ENCODE measurements at regions not wholly inside any gene's neighbourhood (a gene's known extent, or its start where the extent isn't known, plus 50 kb on each side); places are given as distances from the start of the nearest gene placed in this dataset.
"Not testable (repeated sequence)": the region's sequence is repeated elsewhere in the genome, so short reads cannot be mapped to it uniquely, and the experiment has no call there.

DNA sequence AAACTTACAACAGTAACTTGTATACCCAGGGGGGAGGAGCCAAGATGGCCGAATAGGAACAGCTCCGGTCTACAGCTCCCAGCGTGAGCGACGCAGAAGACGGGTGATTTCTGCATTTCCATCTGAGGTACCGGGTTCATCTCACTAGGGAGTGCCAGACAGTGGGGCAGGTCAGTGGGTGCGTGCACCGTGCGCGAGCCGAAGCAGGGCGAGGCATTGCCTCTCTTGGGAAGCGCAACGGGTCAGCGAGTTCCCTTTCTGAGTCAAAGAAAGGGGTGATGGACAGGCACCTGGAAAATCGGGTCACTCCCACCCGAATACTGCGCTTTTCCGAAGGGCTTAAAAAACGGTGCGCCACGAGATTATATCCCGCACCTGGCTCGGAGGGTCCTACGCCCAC, 278.8 kb downstream of the FAM47B start:
- not testable (repeated sequence) for DNase-seq (ENCODE audit: low read depth)

DNA sequence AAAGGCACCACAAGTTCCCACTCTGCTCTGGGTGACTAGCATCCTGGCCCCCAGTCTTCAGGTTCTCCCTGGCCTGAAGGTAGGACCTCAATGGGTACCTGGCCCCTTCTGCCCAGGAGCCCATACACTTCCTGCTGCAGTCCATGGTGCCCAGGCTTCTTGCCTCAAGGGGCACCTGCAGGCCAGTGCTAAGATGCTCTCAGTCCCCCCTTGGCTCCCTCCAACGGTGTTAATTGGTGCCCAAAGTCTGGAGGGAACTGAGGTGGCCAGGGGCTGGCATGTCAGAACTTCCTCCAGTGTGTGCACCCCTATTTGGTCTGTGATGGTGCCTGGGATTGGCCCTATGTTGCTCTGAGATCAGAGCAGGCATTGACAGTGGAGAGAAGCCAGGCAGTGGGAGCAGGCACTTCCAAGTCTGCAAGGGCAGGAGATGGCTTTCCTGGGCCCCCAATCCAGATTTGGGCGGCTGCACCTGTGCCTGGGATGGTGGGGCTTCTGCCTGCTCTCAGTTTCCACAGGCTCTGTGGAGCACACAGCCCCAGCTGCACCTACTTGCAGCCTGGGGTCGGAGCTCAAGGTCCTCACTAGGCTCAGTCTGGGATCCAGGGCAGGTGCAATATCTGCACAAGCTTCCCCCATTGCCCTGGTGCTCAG, 301.6 kb downstream of the FAM47B start:
- DNase-seq (ENCODE audit: low read depth), result no peak

DNA sequence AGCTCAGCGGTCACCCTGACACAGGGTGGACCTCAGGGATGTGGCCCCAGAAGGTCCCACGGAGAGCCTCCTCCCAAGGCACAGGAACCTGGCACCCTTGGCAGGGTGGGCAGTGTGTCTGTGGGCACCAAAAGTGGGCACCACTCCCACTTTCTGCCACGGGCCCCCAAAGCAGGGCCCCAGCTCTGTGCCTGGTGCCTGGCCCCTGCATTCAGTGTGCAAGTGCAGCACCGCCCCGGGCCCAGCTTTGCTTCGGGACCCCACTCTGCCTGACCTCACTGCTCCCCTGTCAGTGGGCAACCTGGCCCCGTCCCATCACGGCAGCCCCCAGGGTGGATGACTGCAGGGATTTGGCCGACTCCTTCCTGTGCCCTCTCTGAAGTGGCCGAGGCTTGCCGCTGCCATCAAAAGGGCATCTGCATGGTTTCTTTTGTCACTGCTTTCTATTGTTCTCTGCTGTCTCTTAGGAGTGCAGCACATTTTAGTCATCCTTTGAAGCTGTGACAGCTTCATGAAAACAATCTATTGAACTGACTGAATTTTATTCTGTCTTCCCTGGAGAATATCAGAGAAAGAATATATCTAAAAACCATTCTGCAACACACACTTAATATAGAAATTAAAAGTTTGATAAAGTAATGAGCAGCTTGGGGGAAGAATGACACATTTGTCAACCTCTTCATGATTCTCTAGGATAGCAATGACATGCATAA, 302.4 kb downstream of the FAM47B start:
- DNase-seq (ENCODE audit: low read depth), result no peak

DNA sequence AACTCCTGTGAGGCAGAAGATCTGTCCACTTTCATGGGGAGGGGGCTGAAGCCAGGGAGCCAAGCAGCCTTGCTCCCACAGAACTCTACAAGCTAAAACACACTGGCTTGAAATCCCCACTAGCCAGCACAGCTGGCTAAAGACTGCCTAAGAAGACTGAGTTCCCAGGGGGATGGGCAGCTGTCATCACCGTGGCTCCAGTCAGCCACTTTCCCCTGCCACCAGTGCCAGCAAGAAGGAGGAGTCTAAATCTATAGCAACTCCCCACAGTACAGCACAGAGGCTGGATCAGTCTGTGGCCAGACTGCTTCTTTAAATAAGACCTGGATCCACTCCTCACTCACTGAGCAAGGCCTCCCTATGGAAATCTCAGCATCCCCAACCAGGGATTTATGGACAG, 308.6 kb downstream of the FAM47B start:
- no peak for DNase-seq (ENCODE audit: low read depth)

DNA sequence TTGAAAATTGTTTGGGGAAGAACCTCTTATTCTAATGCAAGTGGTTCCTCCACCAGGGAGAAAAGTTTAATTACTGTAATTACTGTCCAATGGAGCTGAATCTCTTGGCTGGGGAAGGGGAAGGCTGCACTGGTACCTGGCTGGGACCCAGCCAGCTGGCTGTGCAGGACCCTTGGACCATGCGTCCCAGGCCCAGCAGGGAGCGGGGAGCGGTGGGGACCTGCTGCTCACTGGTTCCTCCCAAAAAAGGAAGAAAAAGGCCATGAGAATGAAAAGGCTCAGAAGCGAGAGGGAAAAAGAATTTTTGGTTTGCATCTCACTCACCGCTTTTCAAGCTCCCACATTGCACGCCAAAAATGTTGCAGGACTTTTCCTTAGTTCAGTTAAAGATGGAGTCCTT, 333.5 kb downstream of the FAM47B start:
- no peak for DNase-seq (ENCODE audit: low read depth)

DNA sequence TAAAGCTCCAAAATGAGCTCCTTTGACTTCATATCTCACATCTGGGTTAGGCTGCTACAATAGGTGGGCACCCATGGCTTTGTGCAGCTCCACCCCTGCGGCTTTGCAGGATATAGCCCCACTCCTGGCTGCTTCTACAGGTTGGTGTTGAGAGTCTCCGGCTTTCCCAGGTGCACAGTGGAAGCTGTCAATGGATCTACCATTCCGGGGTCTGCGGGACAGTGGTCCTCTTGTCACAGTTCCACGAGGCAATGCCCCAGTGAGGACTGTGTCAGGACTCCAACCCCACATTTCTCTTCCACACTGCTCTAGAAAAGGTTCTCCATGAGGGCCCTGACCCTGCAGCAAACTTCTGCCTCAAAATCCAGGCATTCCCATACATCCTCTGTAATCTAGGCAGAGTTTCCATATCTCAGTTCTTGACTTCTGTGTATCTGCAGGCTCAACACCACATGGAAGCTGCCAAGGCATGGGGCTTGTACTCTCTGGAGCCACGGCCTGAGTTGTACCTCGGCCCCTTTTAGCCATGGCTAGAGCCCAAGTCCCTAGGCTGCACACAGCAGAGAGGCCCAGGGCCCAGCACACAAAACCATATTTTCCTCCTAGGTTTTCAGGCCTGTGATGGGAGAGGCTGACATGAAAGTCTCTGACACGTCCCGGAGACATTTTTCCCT, 342.8 kb downstream of the FAM47B start:
- DNase-seq (ENCODE audit: low read depth), result no peak

DNA sequence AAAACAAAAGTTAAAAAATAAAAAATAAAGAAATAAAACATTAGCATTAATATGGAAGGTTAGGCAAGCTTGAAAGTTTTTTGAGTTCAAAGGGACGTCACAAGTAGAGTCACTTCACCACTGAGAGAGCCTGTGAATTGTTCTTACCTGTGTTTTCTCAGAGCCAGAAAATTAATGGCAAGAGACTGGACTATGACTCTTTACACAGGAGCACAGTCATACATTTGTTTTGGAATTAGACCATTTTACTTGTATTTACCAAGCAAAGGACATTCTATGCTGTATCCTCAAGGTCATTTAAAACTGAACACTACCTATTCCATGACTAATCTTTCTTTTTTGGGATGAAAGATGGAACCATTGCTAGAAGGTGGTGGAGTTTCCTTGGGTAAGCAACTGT, 346.1 kb downstream of the FAM47B start:
- no peak for DNase-seq (ENCODE audit: low read depth)

DNA sequence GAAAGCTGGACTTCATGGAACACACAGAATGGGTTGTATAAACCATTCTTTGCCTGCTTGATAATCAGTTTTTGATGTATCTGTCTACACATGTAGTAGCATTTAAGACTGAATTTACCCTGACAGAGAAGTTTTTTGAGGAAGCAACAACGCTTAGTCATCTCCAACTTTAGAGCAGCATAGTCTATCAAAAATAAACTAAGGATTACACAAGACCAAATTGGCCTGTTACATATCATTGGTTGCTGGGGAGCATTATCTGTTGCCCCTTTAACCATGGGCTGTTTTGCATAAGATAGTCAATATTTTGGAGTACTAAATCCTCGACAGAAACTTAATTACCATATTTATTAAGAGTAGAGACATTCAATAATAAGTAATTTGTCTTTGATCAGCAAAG, 347.4 kb downstream of the FAM47B start:
- DNase-seq (ENCODE audit: low read depth), result no peak

DNA sequence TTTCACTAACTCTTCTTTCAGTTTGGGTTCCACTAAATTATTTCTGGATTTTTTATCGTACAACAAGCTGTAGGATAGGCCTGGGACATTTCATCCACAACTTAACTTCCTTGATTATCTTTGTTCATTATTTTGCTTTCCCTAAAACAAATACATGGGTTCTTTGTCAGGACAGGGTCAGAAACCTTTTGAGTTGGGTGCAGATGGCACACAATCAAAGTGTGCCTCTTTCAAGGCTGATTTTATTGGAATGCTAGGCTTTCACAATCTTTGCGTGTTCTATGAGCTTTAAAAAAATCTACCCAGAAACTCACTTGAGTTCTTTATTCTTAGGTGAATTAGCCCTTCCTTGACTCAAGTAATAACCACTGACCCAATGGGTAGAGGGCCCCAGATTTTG, 348.4 kb downstream of the FAM47B start:
- no peak for DNase-seq (ENCODE audit: low read depth)

DNA sequence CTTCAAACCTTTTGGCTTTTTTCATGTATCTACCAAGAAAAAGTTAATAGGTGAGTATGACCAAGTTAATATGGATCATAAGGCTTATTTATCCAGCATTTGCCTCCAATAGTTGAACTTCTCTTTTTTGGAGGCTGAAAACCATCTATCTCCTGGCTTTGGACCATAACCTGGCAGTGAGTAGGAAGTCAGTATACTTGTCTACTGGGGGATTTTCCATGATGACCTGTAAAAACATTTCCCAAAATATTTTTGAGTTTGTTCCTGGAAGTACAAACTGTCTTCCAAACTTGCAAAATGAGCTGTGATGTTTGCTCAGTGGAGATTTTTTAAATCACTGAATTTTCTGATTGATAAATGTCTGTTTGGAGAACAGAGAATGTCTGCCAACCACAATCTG, 349.9 kb downstream of the FAM47B start:
- no peak for DNase-seq (ENCODE audit: low read depth)

DNA sequence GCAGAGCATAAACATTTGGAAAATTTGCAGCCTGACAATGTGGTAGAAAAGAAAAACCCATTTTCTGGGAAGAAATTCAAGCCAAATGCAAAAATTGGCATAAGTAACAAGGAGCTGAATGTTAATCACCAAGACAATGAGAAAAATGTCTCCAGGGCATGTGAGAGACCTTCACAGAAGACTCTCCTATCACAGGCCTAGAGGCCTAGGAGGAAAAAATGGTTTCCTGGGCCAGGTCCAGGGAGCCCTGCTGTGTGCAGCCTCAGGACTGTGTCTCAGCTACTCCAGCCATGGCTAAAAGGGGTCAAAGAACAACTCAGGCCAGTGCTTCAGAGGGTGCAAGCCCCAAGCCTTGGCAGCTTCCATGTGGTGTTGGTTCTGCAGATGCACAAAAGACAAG, 362.4 kb downstream of the FAM47B start:
- not testable (repeated sequence) for DNase-seq (ENCODE audit: low read depth)

DNA sequence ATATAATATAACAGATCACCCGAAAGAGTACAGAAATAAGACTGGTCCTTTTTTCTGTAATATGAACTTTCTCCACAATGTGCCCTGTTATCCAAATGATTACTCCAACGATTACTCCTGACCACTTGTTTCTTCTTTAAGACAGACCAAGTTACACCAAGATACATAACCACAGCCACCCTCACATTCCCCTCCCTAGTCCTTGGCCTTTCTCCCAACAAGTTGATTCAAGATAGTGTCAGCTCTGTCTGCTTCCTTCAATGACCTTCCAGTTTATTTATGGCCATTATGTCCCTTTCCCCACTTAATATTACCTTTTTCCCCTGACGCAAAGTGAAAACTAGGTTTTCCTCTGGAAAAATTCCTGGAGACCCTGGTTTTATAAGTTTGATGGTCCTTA, 397.2 kb downstream of the FAM47B start:
- no peak for DNase-seq (ENCODE audit: low read depth)

DNA sequence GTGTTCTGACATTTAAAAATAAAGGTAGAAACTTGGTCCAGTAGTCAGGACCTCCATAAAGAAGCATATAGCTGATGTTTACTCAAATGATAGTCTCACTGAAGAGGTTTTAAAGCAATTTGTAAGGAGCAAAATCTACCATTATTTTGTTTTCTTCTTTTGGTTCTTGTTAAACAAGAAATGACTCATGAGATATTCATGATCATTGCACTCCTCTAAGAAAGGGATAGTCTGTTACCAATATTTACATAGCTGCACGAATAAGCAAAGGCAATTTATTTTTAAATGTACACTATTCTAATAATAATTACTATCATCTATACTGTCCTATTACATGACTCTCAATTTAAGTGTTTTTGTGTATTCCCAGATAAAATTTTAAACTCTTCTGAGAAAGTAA, 397.9 kb downstream of the FAM47B start:
- DNase-seq (ENCODE audit: low read depth), result no peak

DNA sequence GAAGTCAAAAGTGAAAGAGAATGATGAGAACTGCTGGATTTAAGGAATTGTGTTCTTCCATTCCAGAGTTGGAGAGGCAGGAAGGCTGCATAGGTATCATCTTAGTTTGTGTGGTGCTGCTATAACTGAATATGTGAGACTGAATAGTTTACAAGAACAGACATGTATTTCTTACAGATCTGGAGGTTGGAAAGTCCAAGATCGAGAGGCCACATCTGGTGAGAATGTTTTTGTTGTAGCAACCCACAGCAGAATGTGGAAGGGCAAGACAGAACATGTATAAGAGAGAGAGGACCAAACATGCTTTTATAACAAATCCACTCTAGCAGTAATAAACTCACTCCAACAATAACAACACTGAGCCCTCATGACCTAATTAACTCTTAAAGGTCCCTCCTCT, 408.6 kb downstream of the FAM47B start:
- DNase-seq (ENCODE audit: low read depth), result no peak

DNA sequence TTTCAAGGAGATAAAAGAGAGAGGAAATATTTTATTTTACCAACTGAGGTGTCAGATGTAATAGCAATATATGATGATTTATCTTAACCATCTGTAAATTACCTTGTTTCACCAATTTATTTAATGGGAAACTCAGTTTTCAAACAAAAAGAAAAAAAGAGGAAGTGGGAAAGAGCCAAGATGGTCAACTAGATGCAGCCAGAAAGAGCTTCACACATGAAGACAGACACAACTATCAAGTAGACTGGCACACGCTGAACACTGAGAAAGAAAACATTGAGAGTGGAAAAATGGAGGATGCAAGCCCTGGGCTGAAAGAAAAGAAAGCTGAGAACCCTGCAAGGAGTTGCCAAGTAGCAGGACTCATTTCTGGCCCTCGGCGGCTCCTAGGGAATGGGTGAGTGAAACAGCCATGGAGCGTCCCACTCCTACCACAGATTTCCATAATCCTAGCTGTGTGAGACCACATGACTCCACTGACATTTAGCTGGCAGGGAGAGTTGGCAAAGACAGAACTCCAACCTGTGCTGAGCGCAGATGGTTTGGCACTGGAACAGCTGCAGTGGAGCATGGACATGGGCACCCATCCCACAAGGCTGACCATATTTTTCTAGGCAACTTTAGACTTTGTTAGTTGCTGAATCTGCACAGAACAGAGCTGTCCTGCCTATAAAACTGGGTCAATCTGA, 409.3 kb downstream of the FAM47B start:
- no peak for DNase-seq (ENCODE audit: low read depth)

DNA sequence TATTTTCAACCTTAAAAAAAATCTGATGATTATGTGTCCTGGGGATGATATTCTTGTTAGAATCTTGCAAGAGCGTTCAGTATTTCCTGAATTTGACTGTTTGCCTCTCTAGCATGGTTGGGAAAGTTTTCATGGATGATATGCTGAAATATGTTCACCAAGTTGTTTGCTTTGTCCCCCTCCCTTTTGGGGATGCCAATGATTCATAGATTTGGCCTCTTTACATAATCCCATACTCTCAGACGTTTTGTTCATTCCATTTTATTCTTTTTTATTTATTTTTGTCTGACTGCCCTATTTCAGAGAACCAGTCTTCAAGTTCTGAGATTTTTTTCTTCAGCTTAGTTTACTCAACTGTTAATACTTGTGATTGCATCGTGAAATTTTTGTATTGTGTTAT, 415.1 kb downstream of the FAM47B start:
- no peak for DNase-seq (ENCODE audit: low read depth)

DNA sequence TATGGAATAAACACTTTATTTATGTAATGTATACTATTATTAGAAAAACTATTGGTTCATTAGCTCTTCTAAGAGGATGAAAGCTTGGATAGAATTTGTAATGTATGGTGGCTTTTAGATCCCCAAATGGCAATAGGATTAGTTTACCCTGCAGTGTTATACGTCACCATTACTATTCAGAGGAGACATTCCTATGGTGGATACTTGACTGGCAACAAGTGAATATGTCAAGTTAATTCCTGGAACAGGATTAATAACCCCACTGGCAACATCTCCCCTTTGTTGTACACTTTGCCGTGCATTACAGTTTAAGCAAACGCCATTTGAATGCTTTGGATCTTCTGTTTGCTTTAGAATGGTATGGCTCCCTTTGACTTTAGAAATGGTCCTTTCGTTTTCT, 420.3 kb downstream of the FAM47B start:
- no peak for DNase-seq (ENCODE audit: low read depth)

DNA sequence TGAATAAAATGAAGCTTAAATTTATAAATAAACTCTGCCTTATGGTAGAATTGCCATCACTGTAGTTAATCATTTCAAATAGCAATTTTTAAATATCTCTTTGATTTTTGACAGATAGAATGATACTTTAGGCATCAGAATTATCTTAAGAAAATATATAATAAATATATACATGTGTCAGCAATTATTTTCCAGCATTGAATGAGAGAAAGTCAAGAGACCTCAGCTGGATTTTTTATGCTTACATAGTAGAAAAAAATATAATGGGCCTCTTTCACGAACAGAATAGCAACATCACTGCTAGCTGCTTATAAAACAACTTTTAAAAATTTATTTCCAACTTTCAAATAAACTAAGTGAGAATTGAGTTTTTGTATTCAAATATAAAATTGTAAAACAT, 424.0 kb upstream of the MAGEB16 start:
- DNase-seq (ENCODE audit: low read depth), result no peak

DNA sequence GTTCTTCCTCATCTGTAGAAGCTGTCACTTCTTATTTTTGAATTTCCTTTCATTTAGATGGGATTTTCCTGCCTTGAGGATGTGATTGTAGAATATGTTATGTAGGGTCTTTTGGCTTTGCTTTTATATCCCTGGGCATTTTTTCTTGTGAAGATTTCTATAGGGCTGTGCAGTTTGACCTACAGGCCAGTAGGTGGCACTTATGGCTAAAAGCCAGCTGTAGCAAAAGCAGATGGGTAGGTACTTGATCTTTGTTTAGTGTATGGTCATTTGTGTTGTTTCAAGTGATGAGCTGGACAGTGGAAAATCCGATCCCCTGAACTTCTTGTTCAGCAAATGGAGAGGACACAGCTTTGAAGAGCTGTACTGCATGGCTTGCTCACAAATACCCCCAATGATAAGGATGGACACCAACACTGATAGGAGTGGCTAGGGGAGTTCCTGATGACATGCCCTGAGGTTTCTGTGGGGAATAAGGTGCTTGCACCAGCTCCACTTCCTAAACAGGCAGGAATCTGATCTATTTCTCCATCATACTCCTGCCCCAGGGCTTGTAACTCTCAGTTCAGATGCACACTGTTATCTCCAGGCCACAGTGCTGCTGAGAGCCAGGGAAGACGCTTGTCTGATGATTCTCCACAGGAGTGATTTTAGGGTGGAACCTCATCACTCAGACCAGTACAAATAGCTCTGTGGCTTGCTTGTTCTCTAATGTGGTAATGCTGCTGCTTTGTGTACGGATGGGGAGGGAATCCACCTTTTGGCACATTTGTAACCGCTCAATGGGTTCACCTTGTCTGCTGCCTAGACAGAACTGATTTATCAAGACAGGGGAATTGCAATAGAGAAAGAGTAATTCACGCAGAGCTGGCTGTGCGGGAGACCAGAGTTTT, 417.1 kb upstream of the MAGEB16 start:
- DNase-seq (ENCODE audit: low read depth), result no peak

DNA sequence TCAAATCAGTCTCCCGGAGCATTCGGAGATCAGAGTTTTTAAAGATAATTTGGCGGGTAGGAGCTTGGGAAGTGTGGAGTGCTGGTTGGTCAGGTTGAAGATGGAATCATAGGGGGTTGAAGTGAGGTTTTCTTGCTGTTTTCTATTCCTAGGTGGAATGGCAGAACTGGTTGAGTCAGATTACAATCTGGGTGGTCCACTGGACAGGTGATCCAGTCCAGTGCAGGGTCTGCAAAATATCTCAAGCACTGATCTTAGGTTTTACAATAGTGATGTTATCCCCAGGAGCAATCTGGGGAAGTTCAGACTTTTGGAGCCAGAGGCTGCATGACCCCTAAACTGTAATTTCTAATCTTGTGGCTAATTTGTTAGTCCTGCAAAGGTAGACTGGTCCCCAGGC, 416.4 kb upstream of the MAGEB16 start:
- not testable (repeated sequence) for DNase-seq (ENCODE audit: low read depth)

DNA sequence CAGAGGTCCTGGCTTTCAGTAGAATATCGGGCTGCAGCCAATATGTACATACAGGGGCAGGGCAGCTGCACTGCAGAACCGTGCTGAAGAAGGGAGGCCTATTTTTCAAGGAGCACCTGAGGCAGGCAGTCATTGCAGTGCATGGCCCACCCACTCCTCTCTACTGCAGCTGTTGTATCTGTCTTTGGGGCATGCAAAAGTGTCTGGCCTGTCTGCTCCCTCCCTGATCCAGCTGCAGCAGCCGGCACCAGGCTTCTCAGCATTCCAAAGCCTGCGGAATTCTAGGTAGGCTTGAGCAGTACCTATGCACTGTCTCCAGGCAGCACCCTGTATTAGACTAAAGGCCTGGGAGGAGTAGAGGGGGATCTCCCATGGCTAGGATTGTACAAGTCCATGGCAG, 415.2 kb upstream of the MAGEB16 start:
- no peak for DNase-seq (ENCODE audit: low read depth)

DNA sequence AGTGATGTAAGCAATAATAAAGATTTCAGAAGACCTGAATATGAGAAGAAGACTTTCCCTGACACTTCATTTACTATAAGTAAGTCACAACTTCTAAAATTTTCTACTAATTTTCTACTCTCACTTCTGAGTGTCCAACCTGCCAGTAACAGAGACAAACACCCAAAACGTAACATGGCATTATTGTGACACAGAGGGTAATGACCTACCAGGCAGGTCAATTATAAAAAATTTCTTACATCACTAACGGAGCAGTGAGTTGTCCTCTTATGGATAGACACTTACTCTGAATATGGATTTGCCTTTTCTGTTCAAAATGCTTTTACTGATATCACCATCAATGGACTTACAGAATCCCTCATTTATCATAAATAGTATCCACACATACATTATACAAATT, 405.9 kb upstream of the MAGEB16 start:
- no peak for DNase-seq (ENCODE audit: low read depth)

Measured in Daoy (cell line).